ENCODE measurements at regions not wholly inside any gene's neighbourhood (a gene's known extent, or its start where the extent isn't known, plus 50 kb on each side); places are given as distances from the start of the nearest gene placed in this dataset.

DNA sequence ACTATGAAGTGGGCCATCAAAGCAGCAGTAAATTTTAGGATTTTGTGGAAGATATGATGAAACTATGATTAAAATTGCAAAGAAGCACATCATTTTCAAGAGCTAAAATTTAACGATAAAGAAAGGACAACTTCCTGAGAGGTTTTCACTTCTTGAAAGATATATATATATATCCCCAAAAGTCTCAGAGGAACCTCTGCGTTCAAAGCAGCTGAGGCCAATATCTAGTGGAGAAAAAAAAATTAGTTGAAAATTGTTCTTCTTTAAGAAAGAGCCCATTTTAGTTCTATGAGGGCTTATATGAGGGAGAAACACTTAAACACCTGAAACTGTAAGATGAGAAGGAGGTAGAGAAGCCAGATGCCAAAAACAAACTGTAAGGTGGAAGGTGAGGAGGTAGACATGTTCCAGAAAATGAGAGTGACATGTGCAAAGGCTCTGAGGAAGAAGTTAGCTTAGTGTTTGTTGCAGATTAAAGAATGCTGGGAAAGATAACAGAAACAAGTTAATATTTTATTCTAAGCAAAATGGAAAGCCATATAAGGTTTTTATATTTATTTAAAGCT, 72.9 kb upstream of the VRK2 start:
- Histone ChIP-seq H3K9me3 (ENCODE audit: insufficient read depth in 2 of 2, low read depth in 1 of 2, low read length in 1 of 2) (no peaks in the 10 kb centered on the region), H3K36me3 (ENCODE audit: control insufficient read depth in 2 of 4, insufficient read depth in 4 of 4, low read length in 3 of 4) (no peaks in the 10 kb centered on the region), H4K5ac (ENCODE audit: insufficient read length, low read depth, low read length) (no peak overlapping the region), H2BK20ac (ENCODE audit: low read length) (no peak overlapping the region), H4K20me1 (replicated peaks in 1 of 2; ENCODE audit: control insufficient read depth in 1 of 2, insufficient read depth in 2 of 2, low read length in 2 of 2) (no peaks in the 10 kb centered on the region), H3K27me3 (replicated peaks in 1 of 4; ENCODE audit: control insufficient read depth in 3 of 4, extremely low read depth in 1 of 4, insufficient read depth in 3 of 4, low read length in 3 of 4) (no peaks in the 10 kb centered on the region), H3K4me2 (ENCODE audit: insufficient read depth in 1 of 2, low read depth in 2 of 2, low read length in 2 of 2) (no peak overlapping the region), H4K91ac (replicated peaks; ENCODE audit: insufficient read length, low read length) (no peak overlapping the region), H3K79me1 (ENCODE audit: low read depth, low read length) (no peaks in the 10 kb centered on the region), H2BK120ac (replicated peaks; ENCODE audit: low read depth, low read length) (no peak overlapping the region), H3K9ac (replicated peaks in 1 of 4; ENCODE audit: extremely low read depth in 1 of 4, low read depth in 3 of 4, low read length in 3 of 4) (no peak overlapping the region), H2AK5ac (ENCODE audit: low read depth, low read length) (no peak overlapping the region), H3K23ac (ENCODE audit: insufficient read length) (no peak overlapping the region), H3K79me2 (ENCODE audit: control insufficient read depth in 1 of 2, insufficient read depth in 2 of 2, low read length in 2 of 2) (no peaks in the 10 kb centered on the region), H2BK12ac (ENCODE audit: low read depth, low read length) (no peak overlapping the region), H2BK15ac (ENCODE audit: low read length) (no peak overlapping the region), H2BK5ac (ENCODE audit: low read depth, low read length) (no peak overlapping the region), H3K4me3 (ENCODE audit: extremely low read depth in 1 of 4, insufficient read depth in 2 of 4, low read depth in 3 of 4, low read length in 4 of 4) (no peak overlapping the region), H3K4me1 (replicated peaks in 1 of 4; ENCODE audit: control insufficient read depth in 3 of 4, insufficient read depth in 4 of 4, low read length in 3 of 4) (peaks cover 0 to 2% (median 0%) of the 10 kb centered on the region in 4 experiments; a peak in 1 of 7 replicates), H3K23me2 (ENCODE audit: low read depth, low read length) (no peaks in the 10 kb centered on the region), H4K8ac (ENCODE audit: extremely low read depth, insufficient read depth, low read length) (no peak overlapping the region), H3K27ac (ENCODE audit: low read depth, low read length) (no peak overlapping the region), H2AFZ (ENCODE audit: low read length) (no peak overlapping the region), H3K56ac (replicated peaks; ENCODE audit: insufficient read length, low read depth, low read length) (no peak overlapping the region), H3K4ac (replicated peaks; ENCODE audit: insufficient read length, low read depth, low read length) (no peak overlapping the region), H3K14ac (ENCODE audit: insufficient read length) (no peak overlapping the region), H3K18ac (ENCODE audit: extremely low read depth, low read length) (no peak overlapping the region)
- DNase-seq (ENCODE audit: low read depth in 1 of 2, low spot score in 2 of 2) (no peak), FAIRE-seq (no peak)
- CTCF ChIA-PET (ENCODE audit: partially characterized antibody), result no interaction called here
- WGBS, 2 experiments (ENCODE audit: extremely low coverage in 1 of 2, insufficient coverage in 1 of 2, insufficient read length in 1 of 2, insufficient replicate concordance in 2 of 2, low coverage in 1 of 2, low lambda C conversion rate in 2 of 2, missing lambda C conversion rate in 1 of 2), result 89% methylated on average over 2 of the region's 2 CpGs; no CpG with 5 or more reads in 1 of the 2 experiments
- POLR2A ChIA-PET (ENCODE audit: partially characterized antibody), result no interaction called here
- TF ChIP-seq JUN (IDR thresholded peaks at IDR 0.05; ENCODE audit: low read depth, low read length) (no peak), POLR2A (IDR thresholded peaks at IDR 0.05; ENCODE audit: control extremely low read depth in 1 of 2, low read depth in 2 of 2, low read length in 2 of 2) (no peak), SP1 (IDR thresholded peaks at IDR 0.05; ENCODE audit: low read depth, low read length) (no peak), CHD2 (IDR thresholded peaks at IDR 0.05; ENCODE audit: low read length) (no peak), CHD1 (IDR thresholded peaks at IDR 0.05; ENCODE audit: low read depth, low read length) (no peak)
- TF ChIP-seq, protein P1, sequence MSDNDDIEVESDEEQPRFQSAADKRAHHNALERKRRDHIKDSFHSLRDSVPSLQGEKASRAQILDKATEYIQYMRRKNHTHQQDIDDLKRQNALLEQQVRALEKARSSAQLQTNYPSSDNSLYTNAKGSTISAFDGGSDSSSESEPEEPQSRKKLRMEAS (IDR thresholded peaks at IDR 0.05), result no peak

All from H1 (cell line).